ENCODE measurements at regions not wholly inside any gene's neighbourhood (a gene's known extent, or its start where the extent isn't known, plus 50 kb on each side); places are given as distances from the start of the nearest gene placed in this dataset.

GRCh38 chr13:86383151-86383550 is 583.9 kb upstream of the SLITRK6 start:
- TF ChIP-seq CTCF (IDR thresholded peaks at IDR 0.05; ENCODE audit: low read depth, low read length): no peak
- no peak for DNase-seq (ENCODE audit: extremely low read depth, low read depth)

- TF ChIP-seq CTCF (IDR thresholded peaks at IDR 0.05; ENCODE audit: low read depth, low read length): no peak
- DNase-seq (ENCODE audit: extremely low read depth, low read depth): no peak
These were observed 584.3 kb upstream of the SLITRK6 start for GRCh38 chr13:86383561-86383960.

- no peak for DNase-seq (ENCODE audit: extremely low read depth, low read depth)
- TF ChIP-seq CTCF (IDR thresholded peaks at IDR 0.05; ENCODE audit: low read depth, low read length): no peak
These were observed 598.4 kb upstream of the SLITRK6 start for GRCh38 chr13:86397635-86398034.

- no peak for TF ChIP-seq CTCF (IDR thresholded peaks at IDR 0.05; ENCODE audit: low read depth, low read length)
- DNase-seq (ENCODE audit: extremely low read depth, low read depth): no peak
These were observed 600.4 kb upstream of the SLITRK6 start for GRCh38 chr13:86399572-86399971.

GRCh38 chr13:86402500-86402899 is 603.3 kb upstream of the SLITRK6 start:
- DNase-seq (ENCODE audit: extremely low read depth, low read depth): no peak
- TF ChIP-seq CTCF (IDR thresholded peaks at IDR 0.05; ENCODE audit: low read depth, low read length): no peak

GRCh38 chr13:86403181-86403580 is 604.0 kb upstream of the SLITRK6 start:
- no peak for TF ChIP-seq CTCF (IDR thresholded peaks at IDR 0.05; ENCODE audit: low read depth, low read length)
- no peak for DNase-seq (ENCODE audit: extremely low read depth, low read depth)

- DNase-seq (ENCODE audit: extremely low read depth, low read depth): no peak
- TF ChIP-seq CTCF (IDR thresholded peaks at IDR 0.05; ENCODE audit: low read depth, low read length): no peak
These were observed 610.4 kb upstream of the SLITRK6 start for GRCh38 chr13:86409466-86410241.

Measured in AG09319 (cell line).